Stomach (tissue), 8 donors: ENCODE measurements at regions not wholly inside any gene's neighbourhood (a gene's known extent, or its start where the extent isn't known, plus 50 kb on each side); places are given as distances from the start of the nearest gene placed in this dataset.

Experiments
- DNase-seq, 2 donors: peaks; one replicate each; pipeline versions ENCODE4 v3.0.0 to v3.0.0-alpha.2; 2013 to 2019
- H3K27ac ChIP-seq, 5 donors: fragments of 200-600 bp in 4 of 5; sonication (generic) in 4 of 5; one replicate each; pipeline ENCODE4 v1.5.1; 2013 to 2019; ENCODE audit warnings: mild to moderate bottlenecking in 1 of 5, moderate library complexity in 1 of 5
- H3K27me3 ChIP-seq, 3 donors: fragments of 200-600 bp; sonication (generic); one replicate each; pipeline ENCODE4 v1.5.1; 2017 to 2019; ENCODE audit warnings: mixed run types in 1 of 3
- H3K36me3 ChIP-seq, 4 donors: fragments of 200-600 bp; sonication (generic); 1 replicate in 3 of 4; 2 replicates in 1 of 4; pipeline ENCODE4 v1.5.1; 2016 to 2019
- H3K4me1 ChIP-seq, 4 donors: fragments of 200-600 bp; sonication (generic); one replicate each; pipeline ENCODE4 v1.5.1; 2016 to 2019
- H3K4me3 ChIP-seq, 4 donors: fragments of 200-600 bp; sonication (generic) in 3 of 4; one replicate each; pipeline ENCODE4 v1.5.1; 2016 to 2019; ENCODE audit warnings: mild to moderate bottlenecking in 1 of 4
- H3K9me3 ChIP-seq, 4 donors: fragments of 200-600 bp; sonication (generic); one replicate each; pipeline ENCODE4 v1.5.1; 2016 to 2019
- EP300 ChIP-seq: sonication (generic); formaldehyde crosslinking; IDR thresholded peaks from one replicate; pipeline ENCODE4 v1.6.1; 2017; ENCODE audit warnings: antibody characterized with exemption
- POLR2A ChIP-seq, 4 donors: fragments of 450-650 bp; IDR thresholded peaks; one replicate each; pipeline ENCODE4 v1.6.1; 2016; ENCODE audit warnings: antibody characterized with exemption in 4 of 4, control low read depth in 2 of 4, mild to moderate bottlenecking in 1 of 4, moderate library complexity in 1 of 4
- POLR2AphosphoS5 ChIP-seq, 3 donors: sonication (generic); formaldehyde crosslinking; IDR thresholded peaks; one replicate each; pipeline ENCODE4 v1.6.1; 2016; ENCODE audit warnings: antibody characterized with exemption in 3 of 3
- WGBS, 5 donors: extraction: QIAGEN DNeasy Blood & Tissue Kit in 3 of 5; methylation state at CpG; one replicate each; pipeline versions ENCODE4 v1.1.5 to v1.1.7; 2013 to 2018; 5-methylcytosine and 5-hydroxymethylcytosine counted together
- intact Hi-C: fragments of 100-400 bp; cut with DNase I; formaldehyde crosslinking; loops from one replicate; pipeline ENCODE4 v1.15.1; 2023; ENCODE audit warnings: low total_unique reads
- TF ChIP-seq, protein P1 (sequence below), 7 experiments: fragments of 450-650 bp in 4 of 7; fragments of 200-600 bp in 3 of 7; sonication (generic) in 3 of 7; IDR thresholded peaks; one replicate each; pipeline ENCODE4 v1.5.1; 2016 to 2019; ENCODE audit warnings: antibody characterized with exemption in 7 of 7, control low read depth in 2 of 7, mild to moderate bottlenecking in 1 of 7
- donor health status: healthy with polysubstance abuse.
- donor health status: Bipolar disorder and iron deficiency.
- donor health status: healthy.

DNA sequence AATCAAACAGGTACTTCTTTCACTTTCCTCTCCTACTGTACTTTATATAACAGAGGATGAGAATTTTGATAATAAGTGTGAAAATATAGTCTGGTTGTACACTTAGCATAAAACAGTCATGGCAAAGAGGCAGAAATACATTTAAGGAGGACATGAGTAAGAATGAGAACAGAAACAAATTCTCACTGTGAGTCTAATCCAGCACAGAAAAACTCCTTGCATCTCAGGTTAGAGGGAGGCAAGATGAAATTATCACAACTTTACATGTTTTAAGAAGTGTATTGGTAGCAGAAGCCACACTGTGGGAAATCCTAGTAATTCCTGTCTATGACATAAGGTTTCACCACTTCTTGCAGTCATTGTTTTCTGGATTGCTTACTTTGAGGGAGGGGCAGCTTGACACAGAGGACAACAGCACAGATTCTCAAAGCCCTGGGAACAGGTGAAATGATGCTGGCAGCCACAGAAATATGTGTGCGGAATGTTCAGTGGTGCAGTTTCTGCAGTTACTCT is 733.6 kb upstream of the GBE1 start:
- H3K36me3 ChIP-seq = no peaks in the 10 kb centered on the region
- no peak overlapping the region for H3K4me3 ChIP-seq
- H3K4me1 ChIP-seq = no peaks in the 10 kb centered on the region
- H3K27me3 ChIP-seq = no peaks in the 10 kb centered on the region
- H3K27ac ChIP-seq = no peak overlapping the region
- TF ChIP-seq, protein P1, sequence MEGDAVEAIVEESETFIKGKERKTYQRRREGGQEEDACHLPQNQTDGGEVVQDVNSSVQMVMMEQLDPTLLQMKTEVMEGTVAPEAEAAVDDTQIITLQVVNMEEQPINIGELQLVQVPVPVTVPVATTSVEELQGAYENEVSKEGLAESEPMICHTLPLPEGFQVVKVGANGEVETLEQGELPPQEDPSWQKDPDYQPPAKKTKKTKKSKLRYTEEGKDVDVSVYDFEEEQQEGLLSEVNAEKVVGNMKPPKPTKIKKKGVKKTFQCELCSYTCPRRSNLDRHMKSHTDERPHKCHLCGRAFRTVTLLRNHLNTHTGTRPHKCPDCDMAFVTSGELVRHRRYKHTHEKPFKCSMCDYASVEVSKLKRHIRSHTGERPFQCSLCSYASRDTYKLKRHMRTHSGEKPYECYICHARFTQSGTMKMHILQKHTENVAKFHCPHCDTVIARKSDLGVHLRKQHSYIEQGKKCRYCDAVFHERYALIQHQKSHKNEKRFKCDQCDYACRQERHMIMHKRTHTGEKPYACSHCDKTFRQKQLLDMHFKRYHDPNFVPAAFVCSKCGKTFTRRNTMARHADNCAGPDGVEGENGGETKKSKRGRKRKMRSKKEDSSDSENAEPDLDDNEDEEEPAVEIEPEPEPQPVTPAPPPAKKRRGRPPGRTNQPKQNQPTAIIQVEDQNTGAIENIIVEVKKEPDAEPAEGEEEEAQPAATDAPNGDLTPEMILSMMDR (IDR thresholded peaks at IDR 0.05) = no peak
- TF ChIP-seq EP300 (no peak), POLR2A (IDR thresholded peaks at IDR 0.05) (no peak), POLR2AphosphoS5 (IDR thresholded peaks at IDR 0.05) (no peak)
- H3K9me3 ChIP-seq = no peaks in the 10 kb centered on the region
- 62 to 94% (median 86%) methylated on average over 1 of the region's 1 CpG for WGBS, 5 donors
- DNase-seq = no peak
- intact Hi-C loops = no loop called here

DNA sequence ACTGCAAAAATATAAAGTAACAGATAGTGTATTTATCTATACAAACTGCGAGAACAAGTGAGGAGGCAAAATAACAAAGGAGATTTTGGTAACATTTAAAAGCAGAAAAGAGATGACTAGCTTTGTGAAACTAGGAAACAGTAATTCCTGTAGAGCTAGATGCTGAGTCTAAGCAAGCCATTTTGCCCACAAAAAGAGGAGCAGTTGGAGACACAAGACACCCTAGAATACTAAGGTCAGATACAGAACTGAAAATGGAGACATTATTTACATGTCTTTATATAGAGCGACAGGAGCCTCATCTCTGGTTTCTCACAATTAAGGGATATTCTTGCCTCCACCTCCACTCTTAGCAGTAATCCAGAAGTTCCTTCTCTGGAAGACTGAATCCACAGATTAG is 732.4 kb upstream of the GBE1 start:
- Histone ChIP-seq H3K27ac (no peak overlapping the region), H3K4me3 (no peak overlapping the region), H3K4me1 (no peaks in the 10 kb centered on the region), H3K36me3 (no peaks in the 10 kb centered on the region), H3K27me3 (no peaks in the 10 kb centered on the region), H3K9me3 (no peaks in the 10 kb centered on the region)
- intact Hi-C loops = no loop called here
- DNase-seq = no peak
- WGBS, 5 donors = 87 to 96% (median 91%) methylated on average over 2 of the region's 2 CpGs
- TF ChIP-seq POLR2A (IDR thresholded peaks at IDR 0.05) (no peak), EP300 (no peak), POLR2AphosphoS5 (IDR thresholded peaks at IDR 0.05) (no peak)
- TF ChIP-seq, protein P1 (IDR thresholded peaks at IDR 0.05) = no peak

DNA sequence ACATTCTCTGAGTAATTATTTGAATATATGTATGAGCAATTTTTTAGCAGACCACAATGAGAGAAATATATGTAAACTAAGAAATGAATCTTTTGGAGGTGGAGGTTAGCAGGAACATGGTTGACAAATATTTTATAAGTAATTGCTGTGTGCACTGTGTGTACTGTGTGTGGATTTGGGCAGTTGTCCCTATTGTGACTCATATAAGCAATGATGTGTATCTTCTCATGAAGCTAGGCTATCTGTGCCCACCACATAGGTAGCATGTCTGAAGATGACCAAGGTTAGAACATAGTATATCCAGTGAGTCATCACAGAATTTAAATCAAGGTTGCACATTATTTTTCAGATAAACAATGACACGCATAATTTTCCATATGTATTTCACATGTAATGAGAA is 713.9 kb upstream of the GBE1 start:
- no peaks in the 10 kb centered on the region for H3K36me3 ChIP-seq
- no peaks in the 10 kb centered on the region for H3K27me3 ChIP-seq
- peaks cover 0 to 7% (median 2%) of the 10 kb centered on the region in 4 donors for H3K9me3 ChIP-seq
- DNase-seq = no peak
- WGBS, 5 donors = 92 to 97% (median 93%) methylated on average over 1 of the region's 1 CpG
- H3K4me3 ChIP-seq = no peak overlapping the region
- H3K4me1 ChIP-seq = no peaks in the 10 kb centered on the region
- no peak for TF ChIP-seq EP300
- TF ChIP-seq, protein P1 (IDR thresholded peaks at IDR 0.05) = no peak
- no peak overlapping the region for H3K27ac ChIP-seq
- intact Hi-C loops = no loop called here

DNA sequence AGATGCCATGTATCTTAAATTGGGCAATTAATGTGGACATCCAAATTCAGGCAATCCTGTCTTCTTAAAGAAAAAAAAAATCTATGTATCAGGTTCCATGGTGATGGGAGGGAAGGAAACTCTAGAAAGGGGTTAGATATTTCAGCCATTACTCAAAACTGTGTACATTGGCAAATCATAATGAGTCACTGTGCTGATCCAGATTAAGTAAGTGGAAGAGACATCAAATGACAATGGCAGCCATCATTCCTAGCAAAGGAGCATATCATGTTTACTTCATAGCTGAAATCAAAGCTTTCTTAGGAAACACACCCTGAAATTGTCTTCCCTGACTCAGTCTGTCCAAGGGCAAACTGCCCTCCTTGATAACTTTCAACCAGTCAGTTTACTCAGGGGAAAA is 713.3 kb upstream of the GBE1 start:
- intact Hi-C loops = no loop called here
- no peak for DNase-seq
- Histone ChIP-seq H3K36me3 (no peaks in the 10 kb centered on the region), H3K27me3 (no peaks in the 10 kb centered on the region), H3K9me3 (peaks cover 0 to 7% (median 2%) of the 10 kb centered on the region in 4 donors), H3K4me3 (no peak overlapping the region), H3K4me1 (no peaks in the 10 kb centered on the region), H3K27ac (no peak overlapping the region)
- no peak for TF ChIP-seq EP300

DNA sequence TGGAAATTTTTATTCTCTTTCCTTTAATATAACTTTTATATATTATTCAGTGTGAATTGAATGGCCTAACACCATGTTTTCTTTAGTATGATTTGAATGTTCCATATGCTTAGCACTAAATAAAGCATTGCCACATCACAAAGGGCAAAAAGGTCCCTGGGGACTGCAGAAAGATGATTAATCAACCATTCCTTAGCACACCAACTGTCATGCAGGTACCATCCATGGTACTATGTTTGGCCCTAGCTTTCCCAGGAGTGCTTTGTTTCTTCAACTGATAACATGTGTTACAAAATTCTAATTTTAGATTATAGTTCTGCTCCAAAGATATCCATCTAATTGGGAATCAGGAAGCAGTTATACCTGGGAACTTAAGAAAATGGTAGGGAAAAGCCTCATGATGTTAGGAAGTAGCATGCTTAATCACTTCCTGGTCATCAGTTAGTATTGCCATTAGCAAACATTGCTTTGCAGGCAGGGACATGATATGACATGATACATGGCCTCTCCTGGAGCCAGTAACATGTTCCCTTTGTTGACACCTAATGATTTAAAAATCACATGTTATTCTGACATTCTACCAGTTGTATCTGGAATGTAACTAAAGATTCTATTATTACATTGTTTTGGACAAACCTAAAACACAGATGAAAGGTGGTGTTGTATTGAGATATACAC is 712.6 kb upstream of the GBE1 start:
- TF ChIP-seq POLR2A (IDR thresholded peaks at IDR 0.05) (no peak), POLR2AphosphoS5 (IDR thresholded peaks at IDR 0.05) (no peak), EP300 (no peak)
- TF ChIP-seq, protein P1 (IDR thresholded peaks at IDR 0.05) = no peak
- intact Hi-C loops = no loop called here
- Histone ChIP-seq H3K27me3 (no peaks in the 10 kb centered on the region), H3K36me3 (no peaks in the 10 kb centered on the region), H3K27ac (no peak overlapping the region), H3K9me3 (peaks cover 0 to 7% (median 2%) of the 10 kb centered on the region in 4 donors), H3K4me1 (no peaks in the 10 kb centered on the region), H3K4me3 (no peak overlapping the region)
- DNase-seq = no peak
